T-helper 2 cell treated with Interferon-gamma antibody and Interleukin-4, amounts not matched to agents 5 μg/mL and 100 μg/mL, for 36 hours (primary cell): ENCODE measurements at regions not wholly inside any gene's neighbourhood (a gene's known extent, or its start where the extent isn't known, plus 50 kb on each side); places are given as distances from the start of the nearest gene placed in this dataset.

Source experiments
- DNase-seq: peaks from one replicate; pipeline ENCODE4 v3.0.0; 2021; ENCODE audit warnings: low spot score
- H3K27ac Mint-ChIP-seq: one replicate; pipeline ENCODE4 v1.8.0; 2021; ENCODE audit warnings: mild to moderate bottlenecking, mixed read lengths
- H3K27me3 Mint-ChIP-seq: one replicate; pipeline ENCODE4 v1.8.0; 2021; ENCODE audit warnings: low read depth, mixed read lengths
- H3K36me3 Mint-ChIP-seq: one replicate; pipeline ENCODE4 v1.8.0; 2021; ENCODE audit warnings: low read depth, mixed read lengths
- H3K4me1 Mint-ChIP-seq: one replicate; pipeline ENCODE4 v1.8.0; 2021; ENCODE audit warnings: low read depth, mixed read lengths
- H3K4me3 Mint-ChIP-seq: one replicate; pipeline ENCODE4 v1.8.0; 2022; ENCODE audit warnings: mild to moderate bottlenecking, moderate library complexity, mixed read lengths
- H3K9me3 Mint-ChIP-seq: one replicate; pipeline ENCODE4 v1.8.0; 2021; ENCODE audit warnings: mixed read lengths

DNA sequence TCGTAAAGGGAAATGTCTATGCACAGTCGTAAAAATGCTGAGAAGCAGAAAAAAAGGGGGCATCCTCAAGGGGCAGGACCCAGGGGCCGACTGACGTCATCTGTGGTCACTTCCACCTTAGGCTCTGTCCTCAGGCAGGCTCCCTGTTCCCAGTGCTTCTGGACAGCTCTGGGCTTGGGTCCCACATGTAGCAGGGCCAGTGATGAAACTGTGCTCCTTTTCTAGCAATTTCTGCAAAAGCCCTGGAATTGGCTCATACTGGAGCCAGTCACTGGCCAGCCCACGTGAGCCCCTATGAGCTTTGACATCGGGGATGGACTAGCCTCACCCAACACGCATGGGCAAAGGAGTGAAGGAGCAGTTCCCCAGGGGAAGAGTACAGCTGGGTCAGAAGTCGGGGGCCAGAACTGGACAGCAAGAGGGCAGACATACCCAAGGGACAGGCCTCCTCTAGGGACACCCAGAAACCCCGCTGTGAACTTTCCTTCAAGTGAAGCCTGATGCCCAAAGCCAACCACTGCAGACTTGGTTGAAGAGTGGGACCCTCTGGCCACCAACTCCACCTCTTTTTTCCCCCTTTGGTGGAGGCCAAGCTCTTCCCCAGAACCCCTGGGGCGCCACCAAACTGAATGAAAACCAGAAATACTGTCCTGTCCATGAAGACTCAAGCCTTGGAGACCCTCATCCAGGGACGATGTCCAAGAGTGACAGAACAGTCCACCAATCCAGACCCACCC is 1349.0 kb downstream of the BRD1 start:
- H3K4me3 Mint-ChIP-seq = no peak overlapping the region
- H3K9me3 Mint-ChIP-seq = no peaks in the 10 kb centered on the region
- no peaks in the 10 kb centered on the region for H3K4me1 Mint-ChIP-seq
- no peaks in the 10 kb centered on the region for H3K36me3 Mint-ChIP-seq
- no peaks in the 10 kb centered on the region for H3K27me3 Mint-ChIP-seq
- no peak overlapping the region for H3K27ac Mint-ChIP-seq
- DNase-seq = no peak

- Mint-ChIP-seq H3K27ac (no peak overlapping the region), H3K9me3 (no peaks in the 10 kb centered on the region), H3K27me3 (no peaks in the 10 kb centered on the region), H3K4me3 (no peak overlapping the region), H3K36me3 (no peaks in the 10 kb centered on the region), H3K4me1 (no peaks in the 10 kb centered on the region)
- no peak for DNase-seq
These were observed 1349.5 kb downstream of the BRD1 start for GRCh38 chr22:48478124-48478523.

DNA sequence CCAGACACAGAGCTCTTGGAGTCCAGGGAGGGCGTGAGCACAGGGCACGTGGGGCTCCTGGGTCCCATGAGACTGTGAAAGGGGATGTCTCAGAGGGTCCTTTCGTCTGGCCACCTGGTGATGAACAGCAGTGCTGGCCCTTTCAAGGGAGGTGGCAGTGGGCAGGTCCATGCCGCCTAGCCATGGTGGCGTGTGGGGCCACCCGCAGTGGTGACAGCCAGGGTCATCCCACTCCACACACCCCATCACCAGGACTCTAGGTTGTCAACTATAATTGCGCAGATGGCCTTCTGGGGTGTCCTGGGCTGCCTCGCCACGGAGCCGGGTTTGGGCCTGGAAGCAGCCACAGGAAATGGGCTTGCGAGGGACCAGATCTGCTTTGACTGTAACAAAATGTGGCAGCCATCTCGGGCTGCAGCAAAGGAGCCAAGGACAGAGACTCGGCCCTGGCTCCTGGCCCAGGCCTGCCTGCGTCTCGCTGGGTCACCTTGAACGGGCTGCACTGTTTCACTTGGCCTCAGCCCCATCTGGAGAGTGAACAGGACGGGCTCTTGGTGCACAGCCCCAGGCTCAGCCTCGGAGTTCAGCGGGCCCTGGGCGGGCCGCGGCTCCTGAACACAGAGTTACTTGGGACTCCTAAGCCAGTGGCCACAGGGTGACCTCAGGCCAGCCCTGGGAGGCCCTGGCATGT is 1350.5 kb downstream of the BRD1 start:
- no peaks in the 10 kb centered on the region for H3K36me3 Mint-ChIP-seq
- no peak overlapping the region for H3K4me3 Mint-ChIP-seq
- no peak overlapping the region for H3K27ac Mint-ChIP-seq
- H3K4me1 Mint-ChIP-seq = no peaks in the 10 kb centered on the region
- no peak for DNase-seq
- H3K27me3 Mint-ChIP-seq = no peaks in the 10 kb centered on the region
- no peaks in the 10 kb centered on the region for H3K9me3 Mint-ChIP-seq

- DNase-seq = no peak
- Mint-ChIP-seq H3K4me3 (no peak overlapping the region), H3K4me1 (no peaks in the 10 kb centered on the region), H3K36me3 (no peaks in the 10 kb centered on the region), H3K27me3 (no peaks in the 10 kb centered on the region), H3K27ac (no peak overlapping the region), H3K9me3 (no peaks in the 10 kb centered on the region)
These were observed 1351.1 kb downstream of the BRD1 start for GRCh38 chr22:48476577-48476976.

- no peaks in the 10 kb centered on the region for H3K4me1 Mint-ChIP-seq
- DNase-seq = no peak
- H3K27me3 Mint-ChIP-seq = no peaks in the 10 kb centered on the region
- H3K4me3 Mint-ChIP-seq = no peak overlapping the region
- no peak overlapping the region for H3K27ac Mint-ChIP-seq
- H3K9me3 Mint-ChIP-seq = no peaks in the 10 kb centered on the region
- H3K36me3 Mint-ChIP-seq = no peaks in the 10 kb centered on the region
These were observed 1351.9 kb downstream of the BRD1 start for GRCh38 chr22:48475661-48476345.

- no peak overlapping the region for H3K27ac Mint-ChIP-seq
- no peaks in the 10 kb centered on the region for H3K9me3 Mint-ChIP-seq
- no peaks in the 10 kb centered on the region for H3K4me1 Mint-ChIP-seq
- DNase-seq = no peak
- H3K4me3 Mint-ChIP-seq = no peak overlapping the region
- no peaks in the 10 kb centered on the region for H3K27me3 Mint-ChIP-seq
- no peaks in the 10 kb centered on the region for H3K36me3 Mint-ChIP-seq
These were observed 1352.8 kb downstream of the BRD1 start for GRCh38 chr22:48474881-48475280.

- Mint-ChIP-seq H3K4me3 (no peak overlapping the region), H3K4me1 (no peaks in the 10 kb centered on the region), H3K36me3 (no peaks in the 10 kb centered on the region), H3K9me3 (no peaks in the 10 kb centered on the region), H3K27ac (no peak overlapping the region), H3K27me3 (no peaks in the 10 kb centered on the region)
- DNase-seq = no peak
These were observed 1354.5 kb downstream of the BRD1 start for GRCh38 chr22:48473202-48473601.

GRCh38 chr22:48464246-48464645 is 1363.4 kb downstream of the BRD1 start:
- no peaks in the 10 kb centered on the region for H3K9me3 Mint-ChIP-seq
- H3K36me3 Mint-ChIP-seq = no peaks in the 10 kb centered on the region
- no peaks in the 10 kb centered on the region for H3K4me1 Mint-ChIP-seq
- DNase-seq = no peak
- H3K4me3 Mint-ChIP-seq = no peak overlapping the region
- no peaks in the 10 kb centered on the region for H3K27me3 Mint-ChIP-seq
- no peak overlapping the region for H3K27ac Mint-ChIP-seq

GRCh38 chr22:48459859-48460823 is 1367.5 kb downstream of the BRD1 start:
- Mint-ChIP-seq H3K36me3 (no peaks in the 10 kb centered on the region), H3K4me3 (no peak overlapping the region), H3K4me1 (no peaks in the 10 kb centered on the region), H3K27ac (no peak overlapping the region), H3K27me3 (no peaks in the 10 kb centered on the region), H3K9me3 (no peaks in the 10 kb centered on the region)
- DNase-seq = no peak

DNA sequence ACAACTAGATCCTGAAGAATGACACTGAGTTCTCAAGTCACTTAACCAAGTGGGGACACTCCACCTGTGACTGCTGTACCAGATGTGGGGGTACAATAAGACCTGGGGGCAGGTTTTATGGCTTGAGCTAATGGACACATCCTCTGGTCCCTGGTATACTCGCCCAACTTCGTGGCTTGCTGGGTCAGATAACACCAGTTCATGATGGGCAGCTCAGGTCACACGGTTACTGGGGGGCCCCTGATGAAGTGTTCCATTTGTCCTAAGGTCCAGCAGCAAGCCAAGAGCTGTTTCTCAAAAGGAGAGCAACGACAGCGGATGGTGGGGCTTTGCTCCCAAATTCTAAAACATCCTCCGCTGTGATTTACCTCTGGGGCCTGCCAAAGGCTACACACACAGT is 1368.4 kb downstream of the BRD1 start:
- Mint-ChIP-seq H3K9me3 (no peaks in the 10 kb centered on the region), H3K4me3 (no peak overlapping the region), H3K27ac (no peak overlapping the region), H3K27me3 (no peaks in the 10 kb centered on the region), H3K36me3 (no peaks in the 10 kb centered on the region), H3K4me1 (no peaks in the 10 kb centered on the region)
- no peak for DNase-seq

DNA sequence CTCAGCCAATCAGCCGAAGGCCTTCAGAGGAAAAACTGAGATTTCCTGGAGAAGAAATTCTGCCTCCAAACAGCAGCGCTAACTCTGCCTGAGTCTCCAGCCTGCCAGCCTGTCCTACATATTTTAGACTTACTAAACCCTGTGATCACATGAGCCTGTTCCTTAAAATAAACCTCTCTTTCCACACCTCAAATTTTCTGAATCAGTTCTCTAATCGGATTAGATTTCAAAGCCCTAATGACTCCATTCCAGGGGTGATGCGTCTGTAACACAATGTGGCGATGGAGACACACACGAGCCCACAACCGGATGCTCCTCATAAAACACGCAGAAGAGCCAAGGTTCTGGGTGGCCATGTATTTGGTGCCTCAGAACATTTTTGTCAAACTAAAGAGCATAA is 1371.2 kb downstream of the BRD1 start:
- H3K36me3 Mint-ChIP-seq = no peaks in the 10 kb centered on the region
- H3K4me1 Mint-ChIP-seq = no peaks in the 10 kb centered on the region
- H3K4me3 Mint-ChIP-seq = no peak overlapping the region
- no peaks in the 10 kb centered on the region for H3K9me3 Mint-ChIP-seq
- no peak for DNase-seq
- no peak overlapping the region for H3K27ac Mint-ChIP-seq
- H3K27me3 Mint-ChIP-seq = no peaks in the 10 kb centered on the region

DNA sequence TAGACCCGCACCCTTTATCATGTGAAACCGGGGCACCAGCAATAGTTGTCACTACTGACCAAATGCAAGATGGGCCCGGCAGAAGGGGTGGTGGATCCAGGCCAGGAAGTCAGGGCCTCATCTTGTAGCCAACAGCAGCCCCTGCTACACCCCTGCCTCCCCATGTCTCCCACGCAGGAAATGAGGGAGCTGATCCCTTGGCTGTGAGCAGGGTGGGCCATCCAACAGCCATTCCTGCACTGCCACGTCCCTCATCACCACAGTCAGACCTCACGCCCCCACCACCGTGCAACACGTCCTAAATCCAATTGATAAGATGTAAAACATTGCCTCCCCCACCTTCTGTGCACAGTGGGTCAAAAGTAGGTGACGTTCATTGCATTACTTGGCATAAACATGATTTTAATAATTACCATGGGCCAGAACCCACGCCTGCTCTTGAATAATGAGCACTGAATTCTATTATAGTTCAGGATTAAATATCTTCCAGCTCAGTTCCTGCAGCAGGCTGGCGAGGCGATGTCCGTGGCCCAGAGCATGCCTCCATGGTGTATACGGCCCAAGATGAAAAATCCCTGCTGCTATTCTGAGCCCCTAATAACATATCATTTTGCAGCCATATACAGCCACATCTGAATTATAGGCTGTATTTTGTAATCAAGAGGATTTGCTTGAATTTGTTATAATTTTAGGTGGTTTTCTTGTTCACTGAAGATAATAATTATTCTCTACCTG is 1373.8 kb downstream of the BRD1 start:
- no peaks in the 10 kb centered on the region for H3K36me3 Mint-ChIP-seq
- H3K27ac Mint-ChIP-seq = no peak overlapping the region
- H3K4me3 Mint-ChIP-seq = no peak overlapping the region
- no peaks in the 10 kb centered on the region for H3K9me3 Mint-ChIP-seq
- H3K4me1 Mint-ChIP-seq = no peaks in the 10 kb centered on the region
- no peaks in the 10 kb centered on the region for H3K27me3 Mint-ChIP-seq
- DNase-seq = no peak

DNA sequence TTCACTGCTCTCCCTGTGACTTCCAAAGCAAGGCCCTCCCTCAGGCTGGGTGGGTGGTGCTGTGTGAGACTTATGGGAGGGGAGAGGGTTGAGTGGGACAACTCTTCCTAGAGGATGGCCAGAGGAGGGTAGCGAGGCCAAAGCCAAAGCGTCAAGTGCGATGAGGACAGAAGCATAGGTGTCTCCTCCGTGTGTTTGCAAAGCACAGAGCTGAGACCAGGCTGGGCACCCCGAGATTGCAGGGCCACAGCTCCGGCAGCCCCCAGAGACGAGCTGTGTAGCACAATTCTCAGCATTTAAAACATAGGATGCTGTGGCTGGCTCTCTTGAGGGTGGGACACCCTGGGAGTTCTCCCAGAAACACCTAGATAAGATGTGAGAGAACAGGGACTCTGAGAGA is 1374.5 kb downstream of the BRD1 start:
- Mint-ChIP-seq H3K4me1 (no peaks in the 10 kb centered on the region), H3K9me3 (no peaks in the 10 kb centered on the region), H3K27me3 (no peaks in the 10 kb centered on the region), H3K36me3 (no peaks in the 10 kb centered on the region), H3K4me3 (no peak overlapping the region), H3K27ac (no peak overlapping the region)
- DNase-seq = no peak
